OCI-LY7 (cell line): ENCODE measurements at regions not wholly inside any gene's neighbourhood (a gene's known extent, or its start where the extent isn't known, plus 50 kb on each side); places are given as distances from the start of the nearest gene placed in this dataset.

Experiments used
- BruUV-seq: library from RNA; stranded (reverse); fragments of 400-500 nt; replicated peaks from 2 replicates; lab custom pipeline; 2021; lab: Mats Ljungman, UMichigan
- CTCF ChIA-PET: fragments of 300-600 bp; sonication (Branson Sonifier 250); formaldehyde crosslinking; loops from one replicate; lab custom pipeline; 2022; ENCODE audit warnings: antibody characterized with exemption; ENCODE audit not compliant: unreplicated experiment; lab: Charles Lee
- POLR2A ChIA-PET: fragments of 300-600 bp; sonication (Branson Sonifier 250); formaldehyde crosslinking; loops from one replicate; lab custom pipeline; 2022; ENCODE audit warnings: antibody characterized with exemption; lab: Charles Lee
- DNase-seq: peaks from one replicate; pipeline ENCODE4 v3.0.0-alpha.2; 2015; ENCODE audit warnings: low spot score
- H2AFZ ChIP-seq: fragments of 200-600 bp; sonication (generic), shearing (Covaris generic); 2 replicates; pipeline ENCODE4 v1.6.1; 2014; ENCODE audit warnings: mild to moderate bottlenecking, antibody characterized with exemption, low read length, moderate library complexity
- H3K27ac ChIP-seq: fragments of 200-600 bp; sonication (generic); 2 replicates; pipeline ENCODE4 v1.5.1; 2014; ENCODE audit warnings: mixed run types, low read depth, mild to moderate bottlenecking, moderate library complexity, low read length, inconsistent platforms; ENCODE audit not compliant: poor library complexity, severe bottlenecking
- H3K36me3 ChIP-seq: fragments of 200-600 bp; sonication (generic); 2 replicates; pipeline ENCODE4 v1.6.1; 2014; ENCODE audit warnings: mild to moderate bottlenecking, antibody characterized with exemption, low read length, moderate library complexity, mixed read lengths; ENCODE audit not compliant: insufficient read depth
- H3K4me1 ChIP-seq: fragments of 200-600 bp; sonication (generic); 2 replicates; pipeline ENCODE4 v1.5.1; 2014; ENCODE audit warnings: mild to moderate bottlenecking, low read length; ENCODE audit not compliant: insufficient read depth, poor library complexity, severe bottlenecking
- H3K4me2 ChIP-seq: fragments of 200-600 bp; sonication (generic); 2 replicates; pipeline ENCODE4 v1.6.1; 2014; ENCODE audit warnings: mild to moderate bottlenecking, low read length
- H3K4me3 ChIP-seq: fragments of 200-600 bp; sonication (generic); 2 replicates; pipeline ENCODE4 v1.5.1; 2014; ENCODE audit warnings: mild to moderate bottlenecking, low read depth, low read length; ENCODE audit not compliant: poor library complexity, severe bottlenecking
- H3K79me2 ChIP-seq: fragments of 200-600 bp; sonication (generic); 2 replicates; pipeline ENCODE4 v1.6.1; 2016; ENCODE audit warnings: low read depth, mild to moderate bottlenecking, low read length, moderate library complexity, mixed read lengths; ENCODE audit not compliant: insufficient read depth
- H3K9me2 ChIP-seq: fragments of 200-600 bp; sonication (generic); 2 replicates; pipeline ENCODE4 v1.6.1; 2016; ENCODE audit warnings: mild to moderate bottlenecking, low read length, mixed read lengths; ENCODE audit not compliant: insufficient read depth
- H3K9me3 ChIP-seq: fragments of 200-600 bp; sonication (generic); 2 replicates; pipeline ENCODE4 v1.6.1; 2014; ENCODE audit warnings: mild to moderate bottlenecking, mixed run types, low read length, mixed read lengths
- H4K20me1 ChIP-seq: fragments of 200-600 bp; sonication (generic); 2 replicates; pipeline ENCODE4 v1.6.1; 2014; ENCODE audit warnings: mild to moderate bottlenecking, antibody characterized with exemption, low read length, moderate library complexity, mixed read lengths; ENCODE audit not compliant: insufficient read depth
- EZH2phosphoT487 ChIP-seq: fragments of 200-600 bp; sonication (generic); IDR thresholded peaks from 2 replicates; pipeline ENCODE4 v1.6.1; 2018; ENCODE audit warnings: low read depth, borderline replicate concordance, mild to moderate bottlenecking, mixed run types, antibody characterized with exemption, low read length, moderate library complexity, mixed read lengths
- intact Hi-C: fragments of 100-400 bp; cut with micrococcal nuclease; formaldehyde crosslinking; loops from one replicate; pipeline ENCODE4 v1.10.0; 2022; ENCODE audit not compliant: unreplicated experiment
- TF ChIP-seq, protein P1 (sequence below): fragments of 200-600 bp; sonication (generic); conservative IDR thresholded peaks from 2 replicates; pipeline ENCODE4 v1.5.1; 2014; ENCODE audit warnings: mild to moderate bottlenecking, antibody characterized with exemption, low read length, moderate library complexity, mixed read lengths

DNA sequence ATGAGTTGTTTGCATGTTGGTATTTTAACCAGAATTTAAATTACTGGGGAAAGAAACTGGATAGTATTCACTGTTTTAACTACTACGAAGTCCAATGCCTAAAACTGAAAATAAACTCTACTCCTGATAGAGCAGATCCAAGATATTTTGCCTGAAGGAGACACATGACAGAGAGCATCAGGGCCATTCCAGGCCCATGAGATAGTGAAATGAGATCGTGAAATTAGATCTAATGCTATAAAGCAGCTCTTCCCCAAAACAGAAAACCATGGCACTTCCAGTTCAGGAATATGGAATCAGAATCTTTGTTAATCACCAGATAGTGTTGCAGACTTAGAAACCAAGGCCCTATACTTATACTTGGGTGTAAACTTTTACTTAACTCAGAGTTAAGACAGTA, 124.3 kb upstream of the CACNA2D1 start:
- POLR2A ChIA-PET: no interaction called here
- no peak for DNase-seq
- H2AFZ ChIP-seq: no peak overlapping the region
- no TSS peak for BruUV-seq
- H3K9me2 ChIP-seq: no peaks in the 10 kb centered on the region
- H3K36me3 ChIP-seq: no peaks in the 10 kb centered on the region
- intact Hi-C loops: no loop called here
- no peaks in the 10 kb centered on the region for H3K79me2 ChIP-seq
- no peak overlapping the region for H3K27ac ChIP-seq
- no peaks in the 10 kb centered on the region for H4K20me1 ChIP-seq
- H3K4me3 ChIP-seq: no peak overlapping the region
- no peak overlapping the region for H3K4me2 ChIP-seq
- CTCF ChIA-PET: no interaction called here
- H3K9me3 ChIP-seq: no peaks in the 10 kb centered on the region
- TF ChIP-seq EZH2phosphoT487: no peak
- TF ChIP-seq, protein P1, sequence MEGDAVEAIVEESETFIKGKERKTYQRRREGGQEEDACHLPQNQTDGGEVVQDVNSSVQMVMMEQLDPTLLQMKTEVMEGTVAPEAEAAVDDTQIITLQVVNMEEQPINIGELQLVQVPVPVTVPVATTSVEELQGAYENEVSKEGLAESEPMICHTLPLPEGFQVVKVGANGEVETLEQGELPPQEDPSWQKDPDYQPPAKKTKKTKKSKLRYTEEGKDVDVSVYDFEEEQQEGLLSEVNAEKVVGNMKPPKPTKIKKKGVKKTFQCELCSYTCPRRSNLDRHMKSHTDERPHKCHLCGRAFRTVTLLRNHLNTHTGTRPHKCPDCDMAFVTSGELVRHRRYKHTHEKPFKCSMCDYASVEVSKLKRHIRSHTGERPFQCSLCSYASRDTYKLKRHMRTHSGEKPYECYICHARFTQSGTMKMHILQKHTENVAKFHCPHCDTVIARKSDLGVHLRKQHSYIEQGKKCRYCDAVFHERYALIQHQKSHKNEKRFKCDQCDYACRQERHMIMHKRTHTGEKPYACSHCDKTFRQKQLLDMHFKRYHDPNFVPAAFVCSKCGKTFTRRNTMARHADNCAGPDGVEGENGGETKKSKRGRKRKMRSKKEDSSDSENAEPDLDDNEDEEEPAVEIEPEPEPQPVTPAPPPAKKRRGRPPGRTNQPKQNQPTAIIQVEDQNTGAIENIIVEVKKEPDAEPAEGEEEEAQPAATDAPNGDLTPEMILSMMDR: no peak
- no peaks in the 10 kb centered on the region for H3K4me1 ChIP-seq

DNA sequence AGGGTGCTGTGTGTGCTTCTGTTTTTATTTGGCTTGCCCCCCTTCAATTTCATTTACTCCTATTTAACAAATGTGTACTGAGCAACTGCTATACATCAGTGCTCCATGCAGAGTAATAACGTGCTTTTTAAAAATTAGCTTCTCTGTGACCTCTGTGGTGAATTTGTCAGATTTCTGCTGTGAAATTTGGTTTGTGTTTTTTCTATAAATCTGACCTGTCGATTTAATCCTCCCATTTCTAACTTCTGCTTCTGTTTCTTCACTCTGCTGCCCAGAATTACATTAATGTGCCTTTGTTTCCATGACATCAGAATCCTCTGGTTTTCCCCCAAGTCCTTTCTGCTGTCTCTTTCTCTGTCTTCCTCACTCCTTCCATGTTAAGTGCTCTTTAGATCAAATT, 123.8 kb upstream of the CACNA2D1 start:
- H3K9me3 ChIP-seq: no peaks in the 10 kb centered on the region
- intact Hi-C loops: no loop called here
- BruUV-seq: no TSS peak
- TF ChIP-seq EZH2phosphoT487: no peak
- TF ChIP-seq, protein P1: no peak
- no peaks in the 10 kb centered on the region for H3K4me1 ChIP-seq
- no peaks in the 10 kb centered on the region for H3K79me2 ChIP-seq
- ChIA-PET CTCF (no interaction called here), POLR2A (no interaction called here)
- H2AFZ ChIP-seq: no peak overlapping the region
- H3K27ac ChIP-seq: no peak overlapping the region
- no peak for DNase-seq
- H3K9me2 ChIP-seq: no peaks in the 10 kb centered on the region
- no peaks in the 10 kb centered on the region for H4K20me1 ChIP-seq
- H3K36me3 ChIP-seq: no peaks in the 10 kb centered on the region
- no peak overlapping the region for H3K4me3 ChIP-seq
- no peak overlapping the region for H3K4me2 ChIP-seq

DNA sequence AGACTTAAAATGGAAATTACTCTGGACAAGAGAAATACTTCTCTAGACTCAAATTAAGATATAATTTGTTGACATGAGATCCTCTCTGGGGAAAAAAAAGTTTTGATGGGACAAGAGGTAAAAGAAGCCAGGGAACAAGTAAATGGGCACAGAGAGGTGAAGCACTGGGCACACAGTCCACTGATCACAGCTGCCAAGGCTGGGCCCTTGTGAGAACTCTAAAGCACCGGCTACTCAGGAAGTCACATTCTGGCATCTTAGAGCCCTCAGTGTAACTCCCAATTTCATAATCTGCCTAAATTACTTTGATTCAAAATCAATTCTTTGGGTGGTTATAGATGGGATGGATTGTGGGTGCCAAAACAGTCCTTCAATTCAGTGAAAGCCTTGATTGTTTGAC, 123.2 kb upstream of the CACNA2D1 start:
- no peak for TF ChIP-seq EZH2phosphoT487
- TF ChIP-seq, protein P1: no peak
- Histone ChIP-seq H3K36me3 (no peaks in the 10 kb centered on the region), H3K79me2 (no peaks in the 10 kb centered on the region), H3K27ac (no peak overlapping the region), H4K20me1 (no peaks in the 10 kb centered on the region), H2AFZ (no peak overlapping the region), H3K4me2 (no peak overlapping the region), H3K9me3 (no peaks in the 10 kb centered on the region), H3K4me1 (no peaks in the 10 kb centered on the region), H3K9me2 (no peaks in the 10 kb centered on the region), H3K4me3 (no peak overlapping the region)
- POLR2A ChIA-PET: no interaction called here
- no peak for DNase-seq
- intact Hi-C loops: no loop called here
- no TSS peak for BruUV-seq
- CTCF ChIA-PET: no interaction called here
